CD4-positive, alpha-beta T cell treated with Interleukin-2 at 100 ng/mL for 4 hours (primary cell): ENCODE measurements at regions not wholly inside any gene's neighbourhood (a gene's known extent, or its start where the extent isn't known, plus 50 kb on each side); places are given as distances from the start of the nearest gene placed in this dataset.

Experiments
- DNase-seq: peaks from one replicate; pipeline ENCODE4 v3.0.0-alpha.2; 2020; ENCODE audit warnings: low spot score

DNA sequence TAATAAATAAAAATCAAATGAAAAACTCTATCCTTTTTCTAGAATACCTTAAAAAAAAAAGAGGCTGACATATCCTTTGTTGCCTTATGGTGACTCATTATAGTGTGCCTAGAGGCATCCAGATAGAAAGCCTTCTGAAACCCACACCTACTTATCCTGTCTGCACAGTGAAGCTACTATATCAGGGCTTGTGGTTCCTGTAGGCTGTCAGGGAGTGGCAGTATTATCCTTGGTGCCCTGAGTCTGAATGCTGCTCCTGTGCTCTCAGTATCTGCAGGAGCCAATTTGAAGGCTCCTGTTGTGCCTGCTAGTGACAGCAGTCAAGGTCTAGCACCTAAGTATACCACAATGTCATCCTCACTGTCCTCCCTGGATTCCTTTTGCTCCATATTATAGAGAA lies 168.4 kb upstream of the AVPR1A start:
- no peak for DNase-seq

DNA sequence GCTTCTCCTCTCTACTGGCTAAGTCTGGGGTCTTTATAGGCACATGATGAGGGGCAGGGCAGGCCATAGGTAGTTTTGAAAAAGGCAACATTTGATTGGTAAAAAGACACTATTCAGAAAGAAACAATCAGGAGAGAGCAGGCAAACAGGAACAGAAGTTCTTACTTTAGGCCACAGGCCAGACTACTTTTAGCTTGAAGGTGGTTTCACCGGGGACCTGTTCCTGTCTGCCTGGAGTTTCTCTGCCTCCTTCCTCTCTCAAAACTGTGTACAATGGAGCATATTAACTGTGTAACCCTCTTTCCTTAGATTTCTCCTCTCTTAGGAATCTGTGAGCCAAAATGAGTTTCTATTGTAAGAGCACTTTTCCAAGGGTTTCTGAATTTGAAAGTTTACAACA lies 167.9 kb upstream of the AVPR1A start:
- no peak for DNase-seq

DNA sequence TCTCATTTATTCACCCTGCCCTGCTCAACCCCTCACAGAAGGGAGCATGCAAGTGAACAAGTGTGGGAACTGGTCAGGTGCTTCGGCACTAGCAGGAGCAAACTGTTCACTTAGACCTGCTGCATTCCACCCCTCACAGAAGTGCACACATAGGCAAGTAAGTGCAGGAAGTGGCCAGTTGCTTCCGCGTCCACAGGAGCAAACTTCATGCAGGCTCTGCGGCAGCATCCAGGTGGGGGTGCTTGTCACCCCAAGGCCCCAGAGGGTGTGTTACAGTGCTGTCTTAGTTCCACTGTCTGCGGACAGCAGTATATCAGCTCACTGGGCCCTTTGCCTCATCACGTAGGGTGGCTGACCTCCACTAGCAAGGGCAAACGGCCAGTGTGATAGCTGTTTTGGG lies 167.3 kb upstream of the AVPR1A start:
- DNase-seq, result no peak

DNA sequence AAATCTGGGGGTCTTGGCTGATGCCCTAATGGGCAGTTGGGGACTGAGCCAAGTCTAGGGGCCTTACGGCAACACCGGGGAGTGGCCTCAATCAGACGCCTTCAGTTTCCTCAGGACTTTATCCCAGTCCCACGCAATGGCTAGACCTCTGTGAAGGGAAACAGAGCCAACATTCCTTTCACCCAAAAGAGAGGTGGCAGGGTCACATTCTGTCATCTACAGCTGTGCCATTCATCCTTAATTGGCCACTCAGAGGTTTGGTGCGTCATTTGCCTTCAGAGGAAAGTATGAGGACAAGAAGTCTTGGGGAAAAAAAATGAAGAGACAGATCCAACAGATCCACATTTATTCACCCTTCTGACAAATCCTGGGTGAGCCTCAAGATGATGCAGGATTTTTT lies 166.9 kb upstream of the AVPR1A start:
- DNase-seq, result no peak

DNA sequence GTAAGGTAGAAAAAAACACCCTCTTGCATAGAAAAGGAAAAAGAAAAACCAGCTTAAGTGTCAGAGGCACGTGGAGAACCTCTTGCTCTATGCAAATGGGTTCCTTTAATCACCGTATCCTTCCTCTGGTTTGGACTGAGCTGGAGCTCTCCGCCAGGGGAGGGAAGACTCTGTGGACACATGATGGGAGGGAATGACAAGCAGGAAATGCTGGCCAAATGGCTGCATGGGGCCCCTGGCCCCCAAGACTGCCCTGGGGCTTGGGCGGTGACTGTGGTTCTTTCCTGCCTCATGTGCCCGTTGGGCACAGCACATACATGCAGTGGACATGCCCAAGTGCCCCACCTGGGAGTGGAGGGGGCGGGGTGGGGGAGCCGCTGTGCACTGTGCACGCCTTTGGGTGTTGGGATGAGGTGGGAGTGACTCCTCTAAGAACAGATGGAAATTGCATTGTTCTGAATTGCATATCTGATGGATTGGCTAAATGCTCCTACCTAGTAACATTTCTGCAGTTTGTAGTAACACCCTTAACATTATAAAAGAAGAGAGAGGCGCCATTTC lies 166.4 kb upstream of the AVPR1A start:
- DNase-seq, result no peak

DNA sequence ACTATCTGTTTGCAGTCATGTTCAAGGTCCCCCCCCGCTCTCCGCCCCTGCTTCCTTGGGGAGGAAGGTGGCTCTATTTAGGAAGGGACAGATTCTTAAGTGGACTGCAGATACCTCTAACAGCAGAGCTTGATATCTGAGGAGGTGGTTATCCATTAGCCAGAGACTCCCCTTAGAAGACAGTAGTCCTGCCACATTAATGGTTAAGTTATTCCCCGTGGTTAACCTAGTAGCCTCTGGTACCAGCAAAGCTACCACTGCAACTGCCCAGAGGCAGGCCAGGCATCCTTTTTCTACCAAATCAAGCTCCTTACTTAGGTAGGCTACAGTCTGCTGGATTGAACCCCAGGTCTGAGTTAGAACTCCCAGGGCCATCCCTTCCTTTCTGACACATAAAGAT lies 162.1 kb upstream of the AVPR1A start:
- DNase-seq, result no peak

DNA sequence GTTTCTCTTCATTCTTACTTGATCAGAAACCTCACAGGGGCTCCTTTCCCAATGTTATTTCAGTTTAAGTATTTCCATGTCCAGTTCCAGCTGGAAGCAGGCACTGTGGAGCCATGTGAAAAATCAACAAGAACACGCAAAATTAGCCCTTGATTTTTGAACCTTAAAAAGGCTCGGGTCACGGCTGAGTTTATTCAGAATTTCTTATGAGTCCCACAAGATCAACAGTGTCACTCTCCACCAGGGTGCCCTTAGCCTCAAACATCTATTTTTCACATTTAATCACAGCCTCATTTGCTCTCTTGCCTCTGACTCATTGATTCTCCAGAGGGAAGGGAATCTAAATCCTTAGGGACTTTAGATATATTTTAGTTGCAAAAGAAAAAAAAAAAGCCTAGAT lies 157.7 kb upstream of the AVPR1A start:
- no peak for DNase-seq

DNA sequence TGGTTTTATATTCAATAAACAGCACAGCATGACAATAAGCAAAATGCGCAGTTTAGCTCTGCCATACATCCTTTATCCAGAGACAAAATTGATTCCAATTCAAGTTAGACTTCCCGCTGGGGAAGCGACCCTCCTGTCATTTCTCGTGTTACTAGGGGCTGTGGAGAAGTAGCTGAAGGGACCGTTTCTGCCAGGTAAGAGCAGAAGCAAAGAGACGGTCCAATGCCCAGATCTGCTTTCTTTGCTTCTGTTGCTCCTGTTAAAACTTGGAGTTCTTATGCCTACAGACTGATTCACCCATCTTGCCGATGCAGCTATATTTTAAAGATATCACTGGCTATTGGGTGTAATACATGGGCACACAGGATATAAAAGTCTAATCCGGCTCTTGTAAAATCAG lies 156.8 kb upstream of the AVPR1A start:
- no peak for DNase-seq

DNA sequence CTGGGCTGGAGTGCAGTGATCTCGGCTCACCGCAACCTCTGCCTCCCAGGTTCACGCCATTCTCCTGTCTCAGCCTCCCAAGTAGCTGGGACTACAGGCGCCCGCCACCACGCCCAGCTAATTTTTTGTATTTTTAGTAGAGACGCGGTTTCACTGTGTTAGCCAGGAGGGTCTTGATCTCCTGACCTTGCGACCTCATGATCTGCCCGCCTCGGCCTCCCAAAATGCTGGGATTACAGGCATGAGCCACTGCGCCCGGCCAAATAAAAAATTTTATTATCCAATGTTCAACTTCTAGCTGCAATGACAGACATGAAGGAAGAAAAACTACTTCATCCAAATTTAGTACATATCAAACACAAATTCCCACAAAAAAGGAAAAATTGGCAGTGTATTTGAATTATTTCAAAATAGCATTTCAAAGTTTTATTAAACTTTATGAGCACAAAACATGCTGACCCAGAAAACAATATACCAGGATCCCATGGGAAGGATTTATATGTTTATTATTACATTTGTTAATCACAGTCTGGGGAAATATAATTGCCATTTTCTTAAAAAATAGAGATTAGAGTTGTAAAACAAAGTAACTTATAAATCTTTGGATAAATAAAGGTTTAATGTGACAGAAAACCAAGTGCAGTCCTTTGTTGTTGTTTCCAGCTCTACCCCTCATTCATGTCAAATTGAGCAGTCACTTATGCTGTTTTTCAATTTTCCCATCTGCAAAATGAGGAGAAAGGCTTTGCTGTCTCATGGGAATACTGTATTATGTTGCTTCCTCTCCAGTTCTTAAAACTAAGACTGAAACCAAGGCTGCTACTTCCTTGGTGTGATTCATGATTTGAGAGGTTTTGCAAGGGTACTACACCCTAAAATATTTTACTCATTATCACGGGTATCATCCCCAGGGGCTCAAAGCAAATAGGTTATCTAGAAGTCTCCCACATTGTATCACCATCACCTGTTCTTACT lies 155.2 kb upstream of the AVPR1A start:
- no peak for DNase-seq

DNA sequence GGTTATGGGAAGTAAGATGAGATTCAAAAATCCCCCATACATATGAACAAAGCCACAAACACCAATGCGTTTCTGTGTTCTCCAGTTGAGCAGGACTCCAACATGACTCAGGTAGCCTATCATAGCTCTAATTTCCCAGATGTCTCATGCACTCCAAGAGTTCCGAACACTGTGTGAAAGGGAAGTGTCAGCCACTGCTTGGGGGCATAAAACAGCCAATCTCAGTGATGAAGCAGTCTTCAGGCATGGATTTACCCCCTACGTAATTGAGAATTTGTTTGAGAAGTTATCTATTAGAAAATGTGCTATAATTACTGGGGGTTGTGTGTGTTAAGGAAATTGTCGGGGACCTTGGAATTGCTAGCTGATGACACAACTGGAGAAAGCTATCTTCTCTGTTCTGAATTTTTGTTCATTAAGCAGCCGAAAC lies 153.9 kb upstream of the AVPR1A start:
- no peak for DNase-seq

DNA sequence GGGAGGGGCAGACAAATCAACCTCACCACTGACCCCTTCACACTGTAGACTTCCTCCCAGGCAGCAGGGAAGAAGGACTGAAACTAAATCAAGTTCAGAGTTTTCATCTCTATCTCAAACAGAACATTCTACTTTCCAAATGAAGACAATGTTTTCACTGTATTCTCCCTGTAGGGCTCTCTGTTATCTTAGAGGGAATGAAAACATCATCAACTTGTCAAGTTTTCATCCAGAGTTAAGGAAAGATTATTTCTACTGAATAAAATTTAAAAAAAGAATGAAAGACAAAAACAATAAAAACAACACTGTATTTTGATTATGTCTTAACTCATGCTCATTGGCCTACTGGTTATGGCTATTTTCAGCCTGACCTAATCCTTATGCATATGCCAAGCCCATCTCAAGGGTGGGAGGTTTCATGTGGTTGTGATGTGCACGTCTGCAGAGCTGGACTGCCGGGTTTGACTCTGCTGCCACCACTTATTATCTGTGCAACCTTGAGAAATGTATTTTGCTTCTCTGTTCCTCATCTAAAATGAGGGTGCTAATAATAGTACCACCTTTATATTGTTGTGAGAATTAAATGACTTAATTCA lies 152.0 kb upstream of the AVPR1A start:
- DNase-seq, result no peak

DNA sequence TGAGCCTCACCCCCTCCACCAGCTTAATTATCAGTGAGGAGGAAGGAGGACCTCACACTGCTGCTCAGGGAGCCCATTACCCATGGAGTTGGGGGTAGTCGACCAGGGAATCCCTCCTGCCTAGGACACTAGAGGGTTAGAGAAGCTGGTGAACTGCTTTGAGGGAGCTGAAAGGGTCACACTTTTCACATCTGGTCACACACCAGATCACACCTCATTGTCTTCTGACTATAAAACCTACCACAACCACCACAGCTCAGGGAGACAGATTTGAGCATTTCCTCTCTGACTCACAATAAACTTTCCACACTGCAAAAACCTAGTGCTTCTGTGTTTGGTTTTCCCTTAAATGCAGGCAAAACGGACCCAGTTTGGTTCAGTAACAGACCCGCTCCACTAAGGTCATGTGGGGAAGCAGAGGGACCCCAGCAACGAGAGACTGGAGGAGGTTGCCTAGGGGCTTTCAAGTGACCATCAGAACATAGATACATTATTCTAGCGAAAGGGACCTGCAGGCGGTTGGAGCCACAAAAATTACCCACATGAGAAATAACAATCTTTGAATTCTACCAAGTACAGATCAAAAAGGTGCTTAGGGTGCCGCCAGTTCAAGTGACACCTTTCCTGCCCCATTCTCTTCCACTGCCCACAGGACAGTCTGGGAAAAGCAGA lies 151.4 kb upstream of the AVPR1A start:
- no peak for DNase-seq

DNA sequence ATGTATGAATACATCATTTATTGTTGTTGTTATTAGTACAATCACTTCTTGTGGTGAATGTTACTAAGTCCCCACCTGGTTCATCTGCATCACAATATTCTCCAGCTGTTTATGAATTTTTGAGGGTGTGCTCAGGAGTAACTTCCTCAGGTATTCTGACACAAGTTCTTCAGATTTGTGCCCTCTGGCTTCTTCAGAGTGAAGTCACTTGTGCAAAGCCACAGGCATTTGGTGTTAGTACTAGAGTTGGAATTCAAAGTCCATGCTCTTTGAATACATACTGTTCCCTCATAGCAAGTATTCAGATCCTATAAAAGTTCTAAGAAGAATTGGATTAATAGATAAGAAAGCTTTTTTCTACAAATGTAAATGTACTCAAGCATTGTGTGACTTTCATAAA lies 150.3 kb upstream of the AVPR1A start:
- DNase-seq, result no peak

DNA sequence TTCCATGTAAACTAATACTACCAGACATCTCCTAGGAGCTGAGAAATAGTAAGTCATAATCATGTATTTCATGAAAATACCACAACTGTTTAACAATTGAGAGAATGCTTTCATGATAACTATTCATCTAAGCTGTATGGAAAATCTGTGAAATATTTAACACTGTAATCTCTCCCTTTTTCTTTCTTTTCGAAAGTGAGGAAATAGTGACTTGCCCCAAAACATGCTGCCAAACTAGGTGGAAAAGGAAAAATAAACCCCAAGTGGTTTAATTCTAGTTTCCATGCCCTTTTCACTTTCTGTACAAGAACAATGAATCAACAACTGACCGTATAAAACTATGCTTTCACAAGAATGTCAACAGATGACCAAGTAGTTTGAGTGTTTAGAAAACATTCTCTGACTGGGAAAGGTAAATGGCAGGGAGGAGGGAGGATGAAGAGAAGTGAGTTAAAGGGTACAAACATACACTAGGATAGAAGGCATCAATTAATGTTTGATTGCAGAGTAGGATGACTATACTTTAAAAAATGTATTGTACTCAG lies 147.5 kb upstream of the AVPR1A start:
- DNase-seq, result no peak

DNA sequence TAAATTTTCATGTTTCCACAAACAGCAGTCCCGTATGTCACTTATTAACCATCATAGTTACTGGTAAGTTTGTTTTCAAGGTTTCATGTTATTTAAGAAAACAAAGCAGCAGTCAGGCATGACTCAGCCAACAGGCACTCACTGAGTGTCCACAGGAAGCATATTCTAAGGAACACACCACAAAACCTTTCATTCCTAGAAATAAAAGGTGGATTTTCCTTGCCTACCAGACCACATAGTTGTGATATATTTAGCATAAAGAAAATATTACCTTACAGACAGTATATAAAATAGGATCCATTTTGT lies 143.3 kb upstream of the AVPR1A start:
- DNase-seq, result no peak

DNA sequence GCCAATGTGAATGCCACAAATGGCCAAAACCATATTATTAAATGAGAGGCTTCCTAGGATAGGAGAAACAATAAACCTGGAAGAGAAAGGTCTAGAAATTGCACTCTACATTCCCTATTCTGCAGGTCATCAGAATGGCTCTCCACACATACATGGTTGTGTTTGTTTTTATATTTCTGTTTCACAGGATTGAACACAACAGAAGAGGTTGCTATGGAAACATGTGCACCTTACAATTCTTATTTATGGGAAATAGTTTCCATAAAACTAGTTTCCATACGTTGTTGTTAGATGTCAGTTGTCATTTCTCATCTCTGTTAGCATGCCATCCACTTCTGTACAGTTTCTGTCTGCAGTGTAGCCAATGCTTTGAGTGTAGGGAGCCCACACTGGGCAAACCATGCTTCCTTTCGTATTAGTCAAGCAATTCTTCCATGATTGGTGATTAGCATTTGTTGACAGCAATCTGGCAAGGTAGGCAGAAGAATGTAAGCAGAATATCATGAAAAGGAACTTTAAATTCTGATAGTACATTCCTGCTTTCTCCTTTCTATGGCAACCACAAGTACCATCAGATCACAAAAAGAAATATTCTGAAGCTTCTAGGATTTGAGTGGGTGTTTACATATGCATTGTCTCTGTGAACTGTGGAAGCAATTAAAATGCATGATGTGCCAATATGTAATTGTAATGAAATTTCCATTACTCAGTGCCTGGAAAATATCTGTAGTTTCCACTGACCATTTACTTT lies 141.6 kb upstream of the AVPR1A start:
- no peak for DNase-seq

DNA sequence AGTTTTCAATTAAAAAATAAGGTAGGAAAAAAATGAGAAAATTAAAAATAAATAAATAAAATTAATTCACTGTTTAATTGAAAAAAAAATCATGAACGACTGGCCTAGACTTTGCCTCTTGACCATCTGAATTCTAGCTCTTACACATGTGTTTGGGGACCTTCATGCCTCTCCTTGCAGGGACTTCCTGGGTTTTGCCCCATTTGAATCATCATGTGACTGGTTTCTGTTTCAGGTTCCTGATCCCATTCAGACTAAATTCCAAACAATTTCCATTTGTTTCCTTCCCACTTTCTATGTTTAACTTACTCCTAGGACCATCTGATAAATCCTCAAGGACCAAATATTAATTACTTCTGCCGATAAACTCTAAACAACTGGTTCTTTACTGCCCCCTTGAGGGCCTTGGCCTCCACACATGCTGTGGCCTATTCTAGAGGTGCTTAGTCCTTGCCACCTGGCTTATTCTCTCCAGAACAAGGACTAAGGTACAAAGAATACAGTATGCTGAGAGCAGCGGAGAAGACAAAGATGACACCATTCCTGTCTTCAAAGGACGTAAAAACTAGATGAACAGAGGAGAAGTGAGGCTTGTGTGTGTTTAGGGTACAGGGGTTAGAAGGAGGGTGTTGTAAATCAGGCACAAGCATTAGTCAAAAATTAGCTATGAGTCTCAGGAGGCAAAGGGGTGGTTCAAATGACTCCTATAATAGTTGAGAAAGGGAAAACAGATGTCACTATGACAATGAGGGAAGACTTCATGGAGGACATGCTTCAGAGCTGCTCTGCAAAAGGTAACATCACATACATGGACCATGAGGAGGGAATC lies 125.8 kb upstream of the AVPR1A start:
- no peak for DNase-seq

DNA sequence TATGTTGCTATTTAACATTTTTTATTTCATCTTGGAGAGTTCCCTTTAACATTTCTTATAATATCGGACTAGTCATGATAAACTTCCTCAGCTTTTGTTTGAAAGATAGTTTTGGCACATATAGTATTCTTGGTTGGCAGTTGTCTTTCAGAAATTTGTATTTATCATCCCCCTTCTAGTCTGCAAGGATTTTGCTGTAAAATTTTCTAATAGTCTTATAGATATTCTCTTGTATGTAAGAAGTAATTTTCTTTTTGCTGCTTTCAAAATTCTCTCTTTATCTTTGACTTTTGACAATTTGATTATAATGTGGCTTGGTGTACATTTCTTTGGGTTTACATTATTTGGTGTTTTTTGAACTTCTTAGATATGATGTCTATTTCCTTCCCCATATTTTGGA lies 116.0 kb upstream of the AVPR1A start:
- DNase-seq, result no peak

DNA sequence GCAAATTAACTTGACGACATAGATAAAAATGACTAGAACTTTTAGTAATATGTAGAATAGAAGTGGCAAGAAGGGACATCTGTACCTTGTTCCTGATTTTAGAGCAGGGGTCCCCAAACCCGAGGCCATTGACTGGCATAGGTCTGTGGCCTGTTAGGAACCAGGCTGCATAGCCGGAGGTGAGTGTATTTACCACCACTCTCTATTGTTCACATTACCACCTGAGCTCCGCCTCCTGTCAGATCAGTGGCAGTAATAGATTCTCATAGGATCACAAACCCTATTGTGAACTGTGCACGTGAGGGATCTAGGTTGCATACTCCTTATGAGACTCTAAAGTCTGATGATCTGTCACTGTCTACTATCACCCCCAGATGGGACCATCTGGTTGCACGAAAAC lies 113.6 kb upstream of the AVPR1A start:
- no peak for DNase-seq

DNA sequence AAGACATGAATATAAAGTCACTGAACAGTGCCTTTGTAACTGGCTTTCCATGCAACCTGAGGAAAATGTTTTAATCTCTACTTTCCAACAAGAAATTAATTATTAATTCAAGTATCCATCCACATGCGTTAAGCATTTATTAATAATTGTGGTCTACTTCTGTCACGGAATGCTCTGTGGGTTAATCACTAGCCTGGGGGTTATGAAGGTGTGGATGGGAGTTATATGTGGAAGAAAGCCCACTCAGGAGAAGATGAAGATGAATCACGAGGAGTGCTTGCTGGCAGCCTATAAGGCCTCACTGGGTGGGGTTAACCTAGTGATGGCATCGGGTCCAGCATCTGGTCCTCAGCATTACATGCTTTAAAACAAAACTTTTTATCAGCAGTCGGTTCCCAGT lies 99.5 kb upstream of the AVPR1A start:
- DNase-seq, result no peak

DNA sequence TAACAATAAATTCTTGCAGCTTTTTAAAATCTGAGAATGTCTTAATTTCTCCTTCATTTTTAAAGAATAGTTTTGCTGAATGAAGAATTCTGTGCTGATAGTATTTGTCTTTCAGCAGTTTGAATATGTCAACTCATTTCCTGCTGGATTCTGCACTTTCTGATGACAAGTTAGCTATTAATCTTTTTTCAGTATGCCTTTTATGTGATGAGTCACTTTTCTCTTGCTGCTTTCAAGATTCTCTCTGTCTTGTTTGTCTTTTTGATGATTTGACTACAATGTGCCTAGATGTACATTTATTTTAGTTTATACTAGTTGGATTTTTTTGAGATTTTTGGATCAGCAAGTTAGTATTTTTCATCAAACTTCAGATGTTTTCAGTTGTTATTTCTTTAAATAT lies 87.9 kb upstream of the AVPR1A start:
- no peak for DNase-seq
